MM.1S (cell line): ENCODE measurements at regions not wholly inside any gene's neighbourhood (a gene's known extent, or its start where the extent isn't known, plus 50 kb on each side); places are given as distances from the start of the nearest gene placed in this dataset.

Experiments used
- EZH2 ChIP-seq: fragments of 300-600 bp; sonication (generic); optimal IDR thresholded peaks from 2 replicates; pipeline ENCODE3; 2017; ENCODE audit warnings: low read depth, mild to moderate bottlenecking, antibody characterized with exemption, low read length, mixed read lengths
- EZH2phosphoT487 ChIP-seq: fragments of 300-600 bp; sonication (generic); IDR thresholded peaks from 2 replicates; pipeline ENCODE4 v1.6.1; 2018; ENCODE audit warnings: antibody characterized with exemption, low read length
- TF ChIP-seq, protein P1 (sequence below): fragments of 300-600 bp; sonication (generic); IDR thresholded peaks from 2 replicates; pipeline ENCODE4 v1.5.1; 2016; ENCODE audit warnings: antibody characterized with exemption, low read length, mixed read lengths

DNA sequence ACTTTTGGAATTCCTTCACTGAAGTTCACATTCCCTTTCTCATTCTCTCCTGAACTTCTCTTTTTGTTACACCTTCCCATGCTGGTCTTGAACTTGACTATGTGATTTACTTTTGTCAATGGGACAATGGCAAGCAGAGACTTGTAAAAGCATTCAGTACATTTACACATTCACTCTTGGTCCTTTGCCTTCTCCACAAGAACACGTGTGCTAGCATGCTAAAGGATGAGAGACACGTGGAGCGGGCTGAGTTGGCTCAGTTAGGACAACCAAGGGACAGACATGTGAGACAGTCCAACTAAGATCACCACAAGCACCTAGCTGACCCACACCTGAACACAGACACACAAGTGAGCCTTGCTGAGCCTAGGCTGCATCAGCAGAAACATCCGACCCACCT lies 91.3 kb upstream of the PAK5 start:
- TF ChIP-seq EZH2 (no peak), EZH2phosphoT487 (no peak)
- TF ChIP-seq, protein P1, sequence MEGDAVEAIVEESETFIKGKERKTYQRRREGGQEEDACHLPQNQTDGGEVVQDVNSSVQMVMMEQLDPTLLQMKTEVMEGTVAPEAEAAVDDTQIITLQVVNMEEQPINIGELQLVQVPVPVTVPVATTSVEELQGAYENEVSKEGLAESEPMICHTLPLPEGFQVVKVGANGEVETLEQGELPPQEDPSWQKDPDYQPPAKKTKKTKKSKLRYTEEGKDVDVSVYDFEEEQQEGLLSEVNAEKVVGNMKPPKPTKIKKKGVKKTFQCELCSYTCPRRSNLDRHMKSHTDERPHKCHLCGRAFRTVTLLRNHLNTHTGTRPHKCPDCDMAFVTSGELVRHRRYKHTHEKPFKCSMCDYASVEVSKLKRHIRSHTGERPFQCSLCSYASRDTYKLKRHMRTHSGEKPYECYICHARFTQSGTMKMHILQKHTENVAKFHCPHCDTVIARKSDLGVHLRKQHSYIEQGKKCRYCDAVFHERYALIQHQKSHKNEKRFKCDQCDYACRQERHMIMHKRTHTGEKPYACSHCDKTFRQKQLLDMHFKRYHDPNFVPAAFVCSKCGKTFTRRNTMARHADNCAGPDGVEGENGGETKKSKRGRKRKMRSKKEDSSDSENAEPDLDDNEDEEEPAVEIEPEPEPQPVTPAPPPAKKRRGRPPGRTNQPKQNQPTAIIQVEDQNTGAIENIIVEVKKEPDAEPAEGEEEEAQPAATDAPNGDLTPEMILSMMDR = no peak
